ENCODE measurements at regions not wholly inside any gene's neighbourhood (a gene's known extent, or its start where the extent isn't known, plus 50 kb on each side); places are given as distances from the start of the nearest gene placed in this dataset.
"Not testable (repeated sequence)": the region's sequence is repeated elsewhere in the genome, so short reads cannot be mapped to it uniquely, and the experiment has no call there.

GRCh38 chrX:81925812-81926211, 723.9 kb downstream of the SH3BGRL start:
- no peak for DNase-seq (ENCODE audit: unreplicated experiment)
- Mint-ChIP-seq H3K27me3 (ENCODE audit: insufficient read depth, unreplicated experiment) (no peaks in the 10 kb centered on the region), H3K27ac (ENCODE audit: low read depth, unreplicated experiment) (no peak overlapping the region), H3K4me1 (ENCODE audit: insufficient read depth, unreplicated experiment) (no peaks in the 10 kb centered on the region), H3K9me3 (ENCODE audit: unreplicated experiment) (no peaks in the 10 kb centered on the region), H3K36me3 (ENCODE audit: insufficient read depth, unreplicated experiment) (no peaks in the 10 kb centered on the region), H3K4me3 (ENCODE audit: unreplicated experiment) (no peak overlapping the region)
- no peak for TF ChIP-seq CTCF (IDR thresholded peaks at IDR 0.05; ENCODE audit: unreplicated experiment)
- intact Hi-C loops (cut with micrococcal nuclease) = no loop called here
- ChIA-PET POLR2A (no interaction called here), CTCF (no interaction called here)
- BruUV-seq (replicated peaks) = no TSS peak

GRCh38 chrX:81945911-81946310, 744.0 kb downstream of the SH3BGRL start:
- H3K27ac Mint-ChIP-seq (ENCODE audit: low read depth, unreplicated experiment); CTCF ChIA-PET; POLR2A ChIA-PET; intact Hi-C loops (cut with micrococcal nuclease); H3K36me3 Mint-ChIP-seq (ENCODE audit: insufficient read depth, unreplicated experiment); H3K4me1 Mint-ChIP-seq (ENCODE audit: insufficient read depth, unreplicated experiment); H3K27me3 Mint-ChIP-seq (ENCODE audit: insufficient read depth, unreplicated experiment); BruUV-seq (replicated peaks); DNase-seq (ENCODE audit: unreplicated experiment); H3K4me3 Mint-ChIP-seq (ENCODE audit: unreplicated experiment); H3K9me3 Mint-ChIP-seq (ENCODE audit: unreplicated experiment): not testable (repeated sequence)

- H3K9me3 Mint-ChIP-seq (ENCODE audit: unreplicated experiment) = no peaks in the 10 kb centered on the region
- H3K36me3 Mint-ChIP-seq (ENCODE audit: insufficient read depth, unreplicated experiment) = no peaks in the 10 kb centered on the region
- no peaks in the 10 kb centered on the region for H3K4me1 Mint-ChIP-seq (ENCODE audit: insufficient read depth, unreplicated experiment)
- H3K27me3 Mint-ChIP-seq (ENCODE audit: insufficient read depth, unreplicated experiment) = no peaks in the 10 kb centered on the region
- no peak overlapping the region for H3K27ac Mint-ChIP-seq (ENCODE audit: low read depth, unreplicated experiment)
- ChIA-PET CTCF (interaction anchor here (0.5 to 2.0 kb wide), 12 partner anchors 8 to 1803 kb away, joined by 3 to 9 read pairs (median 4); no protein-coding TSS in a partner anchor), POLR2A (no interaction called here)
- H3K4me3 Mint-ChIP-seq (ENCODE audit: unreplicated experiment) = no peak overlapping the region
- no peak for DNase-seq (ENCODE audit: unreplicated experiment)
- intact Hi-C loops (cut with micrococcal nuclease) = loop anchor here (5.0 to 10.0 kb wide), 5 partner anchors 465 to 1807 kb away; no protein-coding TSS in a partner anchor
- BruUV-seq (replicated peaks) = no TSS peak
- TF ChIP-seq CTCF (IDR thresholded peaks at IDR 0.05; ENCODE audit: unreplicated experiment) = no peak
Observed at GRCh38 chrX:81957318-81957717, 755.4 kb downstream of the SH3BGRL start.

GRCh38 chrX:81957900-81958545, 756.1 kb downstream of the SH3BGRL start:
- H3K36me3 Mint-ChIP-seq (ENCODE audit: insufficient read depth, unreplicated experiment) = no peaks in the 10 kb centered on the region
- H3K9me3 Mint-ChIP-seq (ENCODE audit: unreplicated experiment) = no peaks in the 10 kb centered on the region
- H3K27me3 Mint-ChIP-seq (ENCODE audit: insufficient read depth, unreplicated experiment) = no peaks in the 10 kb centered on the region
- no peaks in the 10 kb centered on the region for H3K4me1 Mint-ChIP-seq (ENCODE audit: insufficient read depth, unreplicated experiment)
- BruUV-seq (replicated peaks) = no TSS peak
- DNase-seq (ENCODE audit: unreplicated experiment) = peak; percentile 66
- TF ChIP-seq CTCF (IDR thresholded peaks at IDR 0.05; ENCODE audit: unreplicated experiment) = peak; percentile 56
- intact Hi-C loops (cut with micrococcal nuclease) = loop anchor here (1.0 to 10.0 kb wide), 6 partner anchors 466 to 1807 kb away; no protein-coding TSS in a partner anchor
- ChIA-PET CTCF (interaction anchor here (0.5 to 2.0 kb wide), 25 partner anchors 9 to 1979 kb away, joined by 3 to 9 read pairs (median 3); no protein-coding TSS in a partner anchor), POLR2A (interaction anchor here (0.5 kb wide), 1 partner anchor 165 kb away, joined by 4 read pairs; no protein-coding TSS in a partner anchor)
- no peak overlapping the region for H3K4me3 Mint-ChIP-seq (ENCODE audit: unreplicated experiment)
- H3K27ac Mint-ChIP-seq (ENCODE audit: low read depth, unreplicated experiment) = no peak overlapping the region
